ENCODE measurements at regions not wholly inside any gene's neighbourhood (a gene's known extent, or its start where the extent isn't known, plus 50 kb on each side); places are given as distances from the start of the nearest gene placed in this dataset.
"Not testable (repeated sequence)": the region's sequence is repeated elsewhere in the genome, so short reads cannot be mapped to it uniquely, and the experiment has no call there.

GRCh38 chr3:137438561-137438960, 325.6 kb upstream of the SOX14 start:
- no peak for DNase-seq (ENCODE audit: low spot score)

- no peak for DNase-seq (ENCODE audit: low spot score)
These were observed 303.2 kb upstream of the SOX14 start for GRCh38 chr3:137460944-137461343.

- no peak for DNase-seq (ENCODE audit: low spot score)
These were observed 301.0 kb upstream of the SOX14 start for GRCh38 chr3:137463131-137463530.

- DNase-seq (ENCODE audit: low spot score), result no peak
These were observed 299.8 kb upstream of the SOX14 start for GRCh38 chr3:137464341-137464740.

- DNase-seq (ENCODE audit: low spot score), result no peak
These were observed 295.7 kb upstream of the SOX14 start for GRCh38 chr3:137468446-137468845.

- DNase-seq (ENCODE audit: low spot score), result no peak
These were observed 294.9 kb upstream of the SOX14 start for GRCh38 chr3:137469263-137469662.

- no peak for DNase-seq (ENCODE audit: low spot score)
These were observed 293.0 kb upstream of the SOX14 start for GRCh38 chr3:137471130-137471529.

GRCh38 chr3:137471558-137472204, 292.4 kb upstream of the SOX14 start:
- DNase-seq (ENCODE audit: low spot score), result no peak

GRCh38 chr3:137477614-137478013, 286.5 kb upstream of the SOX14 start:
- no peak for DNase-seq (ENCODE audit: low spot score)

- DNase-seq (ENCODE audit: low spot score), result no peak
These were observed 254.6 kb upstream of the SOX14 start for GRCh38 chr3:137509354-137510045.

GRCh38 chr3:137511655-137512054, 252.5 kb upstream of the SOX14 start:
- DNase-seq (ENCODE audit: low spot score), result no peak

- DNase-seq (ENCODE audit: low spot score), result no peak
These were observed 249.3 kb upstream of the SOX14 start for GRCh38 chr3:137514853-137515252.

- no peak for DNase-seq (ENCODE audit: low spot score)
These were observed 244.5 kb upstream of the SOX14 start for GRCh38 chr3:137519602-137520001.

GRCh38 chr3:137524751-137525150, 239.4 kb upstream of the SOX14 start:
- DNase-seq (ENCODE audit: low spot score), result no peak

- no peak for DNase-seq (ENCODE audit: low spot score)
These were observed 238.6 kb upstream of the SOX14 start for GRCh38 chr3:137525471-137525870.

- DNase-seq (ENCODE audit: low spot score), result no peak
These were observed 222.1 kb upstream of the SOX14 start for GRCh38 chr3:137542049-137542448.

- DNase-seq (ENCODE audit: low spot score), result no peak
These were observed 209.9 kb upstream of the SOX14 start for GRCh38 chr3:137554242-137554641.

GRCh38 chr3:137568880-137569279, 195.2 kb upstream of the SOX14 start:
- no peak for DNase-seq (ENCODE audit: low spot score)

- DNase-seq (ENCODE audit: low spot score), result no peak
These were observed 191.2 kb upstream of the SOX14 start for GRCh38 chr3:137572931-137573330.

- DNase-seq (ENCODE audit: low spot score), result no peak
These were observed 181.6 kb upstream of the SOX14 start for GRCh38 chr3:137582484-137582883.

GRCh38 chr3:137583256-137583655, 180.9 kb upstream of the SOX14 start:
- no peak for DNase-seq (ENCODE audit: low spot score)

- no peak for DNase-seq (ENCODE audit: low spot score)
These were observed 175.2 kb upstream of the SOX14 start for GRCh38 chr3:137588871-137589270.

GRCh38 chr3:137595415-137595814, 168.7 kb upstream of the SOX14 start:
- not testable (repeated sequence) for DNase-seq (ENCODE audit: low spot score)

- no peak for DNase-seq (ENCODE audit: low spot score)
These were observed 153.4 kb upstream of the SOX14 start for GRCh38 chr3:137610723-137611122.

Data from A172 (cell line).